Ectodermal cell (in vitro differentiated cells): ENCODE measurements at regions not wholly inside any gene's neighbourhood (a gene's known extent, or its start where the extent isn't known, plus 50 kb on each side); places are given as distances from the start of the nearest gene placed in this dataset.

ENCODE experiments used
- H3K27ac ChIP-seq: 2 replicates; pipeline ENCODE4 v1.7.0; 2013; ENCODE audit warnings: mild to moderate bottlenecking, low read depth, low read length; ENCODE audit not compliant: insufficient read depth, poor library complexity, severe bottlenecking
- H3K27me3 ChIP-seq: 2 replicates; pipeline ENCODE4 v1.7.0; 2013; ENCODE audit warnings: mild to moderate bottlenecking, low read length; ENCODE audit not compliant: insufficient read depth, control insufficient read depth, poor library complexity, severe bottlenecking
- H3K36me3 ChIP-seq: one replicate; pipeline ENCODE4 v1.7.0; 2013; ENCODE audit warnings: low read length; ENCODE audit not compliant: control insufficient read depth, insufficient read depth
- H3K4me1 ChIP-seq: one replicate; pipeline ENCODE4 v1.7.0; 2013; ENCODE audit warnings: low read length; ENCODE audit not compliant: control insufficient read depth, insufficient read depth
- H3K4me3 ChIP-seq: 2 replicates; pipeline ENCODE4 v1.7.0; 2013; ENCODE audit warnings: low read depth, low read length, control low read depth; ENCODE audit not compliant: insufficient read depth
- H3K9me3 ChIP-seq: 2 replicates; pipeline ENCODE4 v1.7.0; 2013; ENCODE audit warnings: mild to moderate bottlenecking, low read length, moderate library complexity; ENCODE audit not compliant: control insufficient read depth
- WGBS, 2 experiments: methylation state at CpG; one replicate each; pipeline ENCODE4 v1.1.7; 2013; ENCODE audit warnings: missing lambda C conversion rate in 2 of 2; 5-methylcytosine and 5-hydroxymethylcytosine counted together

DNA sequence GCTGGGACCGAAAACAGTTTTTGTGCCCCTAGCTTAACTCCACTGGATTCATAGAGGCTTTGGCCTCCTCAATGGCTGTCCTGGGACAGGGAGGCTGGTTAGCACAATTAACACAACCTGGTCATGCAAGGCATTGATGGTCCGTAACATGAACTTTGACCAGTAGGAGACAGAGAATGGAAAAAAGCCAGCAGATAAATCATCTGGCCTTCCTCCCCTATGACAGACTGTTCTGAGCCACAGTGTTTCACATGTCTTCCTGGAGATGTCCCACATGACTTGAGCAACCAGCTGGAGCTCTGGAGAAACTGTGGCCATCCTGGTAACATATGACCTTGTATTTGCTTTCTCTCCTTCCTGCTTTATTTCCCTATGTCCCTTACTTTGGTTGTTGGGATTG is 244.2 kb downstream of the UQCRFS1 start:
- no peaks in the 10 kb centered on the region for H3K9me3 ChIP-seq
- no peak overlapping the region for H3K4me3 ChIP-seq
- 93 to 94% methylated on average over 2 of the region's 2 CpGs for WGBS, 2 experiments
- H3K36me3 ChIP-seq = no peaks in the 10 kb centered on the region
- H3K27ac ChIP-seq = no peak overlapping the region
- H3K27me3 ChIP-seq = no peaks in the 10 kb centered on the region
- H3K4me1 ChIP-seq = peaks cover 3% of the 10 kb centered on the region

DNA sequence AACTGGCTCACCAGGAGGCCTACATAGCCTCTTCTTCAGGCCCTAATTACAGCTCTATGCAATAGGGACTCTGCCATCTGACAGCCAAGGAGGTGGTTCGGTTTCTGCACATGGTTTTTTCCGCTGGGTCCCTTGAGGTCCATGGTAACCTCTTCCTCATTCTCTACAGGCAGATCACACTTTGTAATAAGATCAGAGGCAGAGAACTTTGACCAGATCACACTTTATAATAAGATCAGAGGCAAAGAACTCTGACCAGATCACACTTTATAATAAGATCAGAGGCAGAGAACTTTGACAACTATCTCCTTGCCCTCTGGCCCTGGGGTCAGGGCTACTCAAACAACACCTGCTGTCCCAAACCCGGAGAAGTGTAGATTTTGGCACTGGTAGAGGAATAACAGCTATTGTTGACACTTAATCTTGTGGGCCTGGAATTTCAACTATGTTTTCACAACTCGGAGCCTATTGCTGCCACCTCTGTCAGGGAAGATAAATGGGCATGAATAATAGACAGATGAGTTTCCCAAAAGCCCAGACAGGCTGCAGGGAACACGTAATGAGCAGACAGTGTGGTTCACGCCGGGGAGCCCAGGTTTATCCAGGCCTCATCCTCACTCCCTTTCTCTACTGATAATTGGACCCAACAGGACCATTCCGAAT is 246.1 kb downstream of the UQCRFS1 start:
- whole genome bisulfite sequencing, 2 experiments = 87 to 91% methylated on average over 8 of the region's 8 CpGs
- no peaks in the 10 kb centered on the region for H3K9me3 ChIP-seq

GRCh38 chr19:28964500-28964899 is 248.5 kb downstream of the UQCRFS1 start:
- Histone ChIP-seq H3K4me1 (peaks cover 3% of the 10 kb centered on the region), H3K9me3 (no peaks in the 10 kb centered on the region), H3K27ac (no peak overlapping the region), H3K4me3 (no peak overlapping the region), H3K27me3 (no peaks in the 10 kb centered on the region), H3K36me3 (no peaks in the 10 kb centered on the region)
- 56 to 70% methylated on average over 1 to 2 of the region's 2 CpGs for WGBS, 2 experiments

More for the DNA sequence above, 246.1 kb downstream of the UQCRFS1 start:
- Histone ChIP-seq H3K4me3 (no peak overlapping the region), H3K27me3 (no peaks in the 10 kb centered on the region), H3K36me3 (no peaks in the 10 kb centered on the region), H3K4me1 (peaks cover 3% of the 10 kb centered on the region), H3K27ac (no peak overlapping the region)

DNA sequence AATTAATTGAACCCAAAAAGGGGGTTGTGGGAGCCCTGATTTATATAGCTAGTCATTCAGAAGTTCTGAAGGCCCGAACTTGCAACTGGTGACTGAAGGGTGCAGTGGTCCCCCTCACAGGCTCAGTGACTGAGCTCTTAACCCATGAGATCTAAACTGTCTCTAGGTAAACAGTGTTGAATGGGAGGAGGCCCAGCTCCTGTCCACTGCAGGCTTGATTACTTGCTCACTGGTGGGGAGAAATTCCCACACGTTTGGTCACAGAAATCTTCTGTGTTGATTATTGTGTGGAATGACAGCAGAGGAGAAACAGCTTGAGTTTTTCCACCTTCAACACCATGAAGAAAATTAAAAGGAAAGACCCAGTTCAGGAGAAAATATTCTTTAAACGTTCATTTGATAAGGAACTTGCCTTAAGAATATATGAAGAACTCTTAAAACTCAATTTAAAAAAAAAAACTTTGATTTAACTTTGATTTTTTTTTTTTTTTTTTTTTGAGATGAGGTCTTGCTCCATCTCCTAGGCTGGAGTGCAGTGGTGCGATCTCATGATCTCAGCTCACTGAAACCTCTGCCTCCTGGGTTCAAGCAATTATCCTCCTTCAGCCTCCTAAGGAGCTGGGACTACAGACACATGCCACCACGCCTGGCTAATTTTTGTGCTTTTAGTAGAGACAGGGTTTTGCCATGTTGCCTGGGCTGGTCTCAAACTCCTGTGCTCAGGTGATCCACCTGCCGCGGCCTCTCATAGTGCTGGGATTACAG is 249.3 kb downstream of the UQCRFS1 start:
- Histone ChIP-seq H3K9me3 (no peaks in the 10 kb centered on the region), H3K4me1 (peaks cover 3% of the 10 kb centered on the region), H3K27ac (no peak overlapping the region), H3K27me3 (no peaks in the 10 kb centered on the region), H3K4me3 (no peak overlapping the region), H3K36me3 (no peaks in the 10 kb centered on the region)
- WGBS, 2 experiments = 92 to 97% methylated on average over 6 to 7 of the region's 7 CpGs

DNA sequence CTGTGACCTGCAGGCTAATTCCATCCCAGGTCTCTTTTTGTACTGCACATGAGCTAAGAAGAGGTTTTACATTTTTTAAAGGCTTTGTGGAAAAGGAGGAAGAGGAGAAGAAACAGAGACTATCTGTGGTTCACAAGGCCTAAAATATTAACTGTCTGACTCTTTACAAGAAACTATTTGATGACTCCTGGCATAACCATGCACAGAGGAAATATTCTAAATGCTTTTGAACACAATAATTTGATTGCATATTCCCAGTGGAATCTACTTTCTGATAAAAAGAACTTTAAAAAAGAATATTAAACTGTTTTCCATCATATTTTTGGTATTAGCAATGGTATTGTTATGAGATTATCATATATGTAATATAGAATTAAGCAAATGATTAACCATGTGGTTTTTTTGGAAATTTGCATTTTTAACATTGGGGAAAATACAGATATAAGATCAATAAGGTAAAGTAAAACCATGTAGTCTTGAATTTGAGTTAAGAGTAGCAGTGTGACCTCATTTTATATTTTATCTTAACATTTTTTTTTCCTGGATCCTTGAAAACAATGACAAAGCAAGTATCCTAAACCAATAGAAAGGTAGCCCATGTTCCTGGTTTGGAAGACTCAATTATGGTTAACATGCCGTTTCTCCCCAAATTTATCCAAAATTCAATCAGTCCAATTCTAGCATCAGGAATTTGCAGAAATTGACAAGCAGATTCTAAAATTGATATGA is 251.0 kb downstream of the UQCRFS1 start:
- H3K9me3 ChIP-seq = no peaks in the 10 kb centered on the region
- no peak overlapping the region for H3K4me3 ChIP-seq
- H3K27me3 ChIP-seq = no peaks in the 10 kb centered on the region
- 95% methylated on average over 1 of the region's 1 CpG; no CpG with 5 or more reads in 1 of the 2 experiments for WGBS, 2 experiments
- H3K4me1 ChIP-seq = no peaks in the 10 kb centered on the region
- no peak overlapping the region for H3K27ac ChIP-seq
- no peaks in the 10 kb centered on the region for H3K36me3 ChIP-seq

DNA sequence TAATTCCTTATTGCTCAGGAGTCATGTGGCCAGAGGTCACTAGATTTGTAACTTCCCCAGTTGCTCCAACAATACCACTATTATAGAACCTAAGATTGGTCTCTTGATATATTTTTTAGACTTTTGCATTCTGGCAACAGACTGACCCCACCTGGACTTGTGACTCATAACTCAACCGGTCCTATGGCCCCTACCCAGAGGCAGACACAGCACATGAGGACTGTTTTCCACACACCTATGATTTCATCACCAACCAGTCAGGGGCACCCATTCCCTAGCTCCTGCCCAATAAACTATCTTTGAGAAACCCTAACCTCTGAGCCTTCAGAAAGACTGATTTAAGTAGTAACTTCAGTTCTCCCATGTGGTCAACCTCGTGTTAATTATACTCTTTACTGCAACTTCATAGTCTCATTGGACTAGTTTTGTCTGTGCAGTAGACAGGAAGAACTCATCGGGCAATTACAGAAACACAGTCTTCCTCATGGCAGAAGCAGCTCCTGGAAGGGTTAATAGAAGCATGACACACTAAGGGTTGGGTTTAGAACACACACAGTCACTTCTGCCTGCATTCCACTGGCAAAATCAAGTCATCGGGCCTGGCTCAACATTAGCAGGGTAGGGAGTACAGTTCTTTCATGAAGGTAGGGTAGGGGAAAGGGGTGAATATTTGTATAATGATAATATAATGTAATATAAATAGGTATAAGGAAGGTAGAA is 251.8 kb downstream of the UQCRFS1 start:
- Histone ChIP-seq H3K4me3 (no peak overlapping the region), H3K27me3 (no peaks in the 10 kb centered on the region), H3K27ac (no peak overlapping the region), H3K36me3 (no peaks in the 10 kb centered on the region), H3K4me1 (no peaks in the 10 kb centered on the region), H3K9me3 (no peaks in the 10 kb centered on the region)
- WGBS, 2 experiments = 92 to 97% methylated on average over 3 to 4 of the region's 4 CpGs

GRCh38 chr19:28960586-28960985 is 252.4 kb downstream of the UQCRFS1 start:
- Histone ChIP-seq H3K36me3 (no peaks in the 10 kb centered on the region), H3K27ac (no peak overlapping the region), H3K4me3 (no peak overlapping the region), H3K27me3 (no peaks in the 10 kb centered on the region), H3K4me1 (no peaks in the 10 kb centered on the region), H3K9me3 (no peaks in the 10 kb centered on the region)
- 91 to 94% methylated on average over 1 of the region's 1 CpG for WGBS, 2 experiments

DNA sequence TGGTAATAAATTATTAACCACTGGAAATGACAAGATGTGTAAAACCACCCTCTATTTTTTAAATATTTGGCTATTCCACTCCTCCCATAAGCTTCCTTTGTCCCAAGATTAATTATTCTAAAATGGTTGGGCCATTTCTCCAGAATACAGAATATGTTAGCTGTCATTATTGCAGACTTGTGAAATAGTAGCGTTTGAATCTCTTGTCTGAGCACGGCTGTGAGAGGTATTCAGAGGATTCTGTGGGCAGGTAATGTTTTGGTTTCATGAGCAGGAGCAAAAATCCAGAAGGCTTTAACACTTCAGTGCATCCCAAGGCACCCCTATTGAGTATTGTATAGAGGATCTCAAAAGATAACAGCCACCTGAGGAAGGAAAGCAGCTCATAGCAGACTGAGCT is 256.0 kb downstream of the UQCRFS1 start:
- H3K27ac ChIP-seq = no peak overlapping the region
- H3K4me1 ChIP-seq = no peaks in the 10 kb centered on the region
- H3K4me3 ChIP-seq = no peak overlapping the region
- H3K27me3 ChIP-seq = no peaks in the 10 kb centered on the region
- H3K36me3 ChIP-seq = no peaks in the 10 kb centered on the region
- H3K9me3 ChIP-seq = no peaks in the 10 kb centered on the region
- 90 to 100% methylated on average over 2 of the region's 2 CpGs for WGBS, 2 experiments

DNA sequence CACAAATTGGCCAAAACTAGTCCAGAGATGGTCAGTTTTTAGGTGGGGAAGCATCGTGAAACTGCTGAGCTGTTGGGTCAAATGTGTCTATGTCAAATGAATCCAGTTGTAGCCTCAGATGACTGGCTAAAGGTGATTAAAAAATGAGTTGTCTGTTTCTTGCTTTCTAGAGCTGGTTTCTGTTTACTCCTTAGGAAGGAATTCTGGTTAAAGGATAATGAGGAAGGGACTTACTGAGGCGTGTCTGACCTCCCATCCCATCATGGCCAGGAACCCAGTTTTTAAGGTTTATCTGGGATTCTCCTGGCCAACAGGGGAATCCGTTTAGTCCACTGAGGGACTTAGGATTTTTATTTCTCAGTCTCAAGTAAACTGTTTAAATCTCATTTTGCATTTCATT is 256.5 kb downstream of the UQCRFS1 start:
- H3K36me3 ChIP-seq = no peaks in the 10 kb centered on the region
- no peak overlapping the region for H3K27ac ChIP-seq
- 91% methylated on average over 3 of the region's 3 CpGs for WGBS, 2 experiments

DNA sequence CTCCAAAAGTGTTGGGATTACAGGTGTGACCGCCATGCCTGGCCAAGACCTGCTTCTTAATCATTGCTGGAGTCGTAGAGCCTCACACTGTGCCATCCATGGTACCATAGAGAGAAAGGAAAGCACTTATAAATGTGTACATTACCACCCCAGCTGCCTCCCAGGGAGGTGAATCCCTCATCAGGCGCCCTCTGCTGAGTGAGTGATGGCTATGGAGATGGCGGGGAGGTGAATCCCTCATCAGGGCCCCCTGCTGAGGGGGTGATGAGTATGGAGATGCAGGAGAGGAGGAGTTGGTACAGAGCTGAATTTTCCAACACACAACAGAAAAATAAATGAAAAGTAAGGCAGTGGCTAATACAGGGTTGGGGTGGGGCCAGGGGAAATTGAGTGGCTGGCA is 263.4 kb downstream of the UQCRFS1 start:
- WGBS, 2 experiments = 75 to 95% methylated on average over 4 of the region's 4 CpGs
- Histone ChIP-seq H3K4me1 (no peaks in the 10 kb centered on the region), H3K27me3 (no peaks in the 10 kb centered on the region), H3K36me3 (no peaks in the 10 kb centered on the region), H3K9me3 (no peaks in the 10 kb centered on the region), H3K4me3 (no peak overlapping the region), H3K27ac (no peak overlapping the region)

More for the DNA sequence above, 256.5 kb downstream of the UQCRFS1 start:
- Histone ChIP-seq H3K27me3 (no peaks in the 10 kb centered on the region), H3K4me3 (no peak overlapping the region), H3K9me3 (no peaks in the 10 kb centered on the region), H3K4me1 (no peaks in the 10 kb centered on the region)
